HepG2 (cell line): ENCODE measurements at regions not wholly inside any gene's neighbourhood (a gene's known extent, or its start where the extent isn't known, plus 50 kb on each side); places are given as distances from the start of the nearest gene placed in this dataset.

ENCODE experiments used
- ATAC-seq: fragments of 200-7000 bp; cut with Tn5 transposase; 3 replicates; pipeline ENCODE4 v1.9.1; 2020; ENCODE audit warnings: mild to moderate bottlenecking, moderate library complexity
- BruUV-seq: library from RNA; stranded (reverse); fragments of 400-500 nt; replicated peaks from 2 replicates; lab custom pipeline; 2021; lab: Mats Ljungman, UMichigan
- CTCF ChIA-PET: fragments of 300-600 bp; formaldehyde crosslinking; extraction: SDS; loops from one replicate; lab custom pipeline; 2021; ENCODE audit warnings: low total read pairs, inconsistent platforms, low intra/inter-chr PET ratio; lab: Yijun Ruan, JAX
- POLR2A ChIA-PET: fragments of 350-600 bp; sonication (Branson Sonifier 250); formaldehyde crosslinking; loops from one replicate; lab custom pipeline; 2020; ENCODE audit warnings: antibody characterized with exemption, inconsistent platforms; lab: Yijun Ruan, JAX
- DNase-seq: peaks from one replicate; pipeline ENCODE4 v3.0.0-alpha.2; 2015; ENCODE audit warnings: low spot score
- FAIRE-seq: peaks from 3 replicates; lab custom pipeline; 2011; peaks lifted over from hg19 to GRCh38; lab: Jason Lieb, UNC
- H2AFZ ChIP-seq: one replicate; pipeline ENCODE4 v1.6.1; 2011; ENCODE audit warnings: low read length, inconsistent platforms
- H3K27ac ChIP-seq: fragments of 300-600 bp; 3 replicates; pipeline ENCODE4 v1.8.0; 2011; ENCODE audit warnings: mixed run types, mild to moderate bottlenecking, mixed read lengths, low read length, inconsistent platforms; ENCODE audit not compliant: insufficient read depth; ENCODE audit errors: extremely low read length
- H3K27me3 ChIP-seq, 2 experiments: fragments of 200-600 bp in 1 of 2; 2 replicates in 1 of 2; 3 replicates in 1 of 2; pipeline versions ENCODE4 v1.6.0 to v1.8.0; 2011; ENCODE audit warnings: low read length in 2 of 2, mild to moderate bottlenecking in 2 of 2, moderate library complexity in 2 of 2, inconsistent platforms in 1 of 2; ENCODE audit not compliant: insufficient read depth in 2 of 2, control insufficient read depth in 1 of 2
- H3K36me3 ChIP-seq, 2 experiments: fragments of 200-600 bp in 1 of 2; replicated peaks in 1 of 2; 2 replicates in 1 of 2; 3 replicates in 1 of 2; pipeline versions ENCODE4 v1.5.1 to v1.8.0; 2011; ENCODE audit warnings: low read length in 2 of 2, inconsistent platforms in 1 of 2; ENCODE audit not compliant: insufficient read depth in 2 of 2, control insufficient read depth in 1 of 2
- H3K4me1 ChIP-seq: 2 replicates; pipeline ENCODE4 v1.5.1; 2012; ENCODE audit warnings: low read length, inconsistent platforms; ENCODE audit not compliant: insufficient read depth
- H3K4me2 ChIP-seq: 2 replicates; pipeline ENCODE4 v1.6.0; 2011; ENCODE audit warnings: low read depth, low read length, inconsistent platforms
- H3K4me3 ChIP-seq, 3 experiments: fragments of 200-600 bp in 1 of 3; sonication (generic), shearing (Covaris generic) in 1 of 3; replicated peaks in 1 of 3; 2 replicates each; pipeline ENCODE4 v1.5.1; 2011 to 2016; ENCODE audit warnings: low read length in 3 of 3, inconsistent platforms in 2 of 3, low read depth in 2 of 3, mild to moderate bottlenecking in 2 of 3, control low read depth in 1 of 3, mixed read lengths in 1 of 3; ENCODE audit not compliant: insufficient read depth in 1 of 3
- H3K79me2 ChIP-seq: one replicate; pipeline ENCODE4 v1.6.1; 2011; ENCODE audit warnings: low read length, inconsistent platforms; ENCODE audit not compliant: insufficient read depth
- H3K9ac ChIP-seq: 2 replicates; pipeline ENCODE4 v1.6.0; 2011; ENCODE audit warnings: mild to moderate bottlenecking, low read depth, low read length, inconsistent platforms; ENCODE audit not compliant: insufficient read depth
- H3K9me3 ChIP-seq: 2 replicates; pipeline ENCODE4 v1.5.1; 2012; ENCODE audit warnings: mild to moderate bottlenecking, low read length
- H4K20me1 ChIP-seq: 2 replicates; pipeline ENCODE4 v1.6.0; 2011; ENCODE audit warnings: inconsistent platforms, mild to moderate bottlenecking, low read length, moderate library complexity; ENCODE audit not compliant: insufficient read depth
- HOXA7 ChIP-seq: sonication (generic); formaldehyde crosslinking; IDR thresholded peaks from 2 replicates; pipeline ENCODE4 v1.8.1; 2022; ENCODE audit warnings: mild to moderate bottlenecking, missing genetic modification reagents, moderate library complexity
- KLF11 ChIP-seq: IDR thresholded peaks from 2 replicates; pipeline ENCODE4 v1.6.1; 2016; ENCODE audit warnings: missing compliant biosample characterization
- RAD21 ChIP-seq: fragments of 450-650 bp; formaldehyde crosslinking; IDR thresholded peaks from 2 replicates; pipeline ENCODE4 v1.5.0; 2020; ENCODE audit warnings: mild to moderate bottlenecking
- SALL1 ChIP-seq: sonication (generic); formaldehyde crosslinking; IDR thresholded peaks from 2 replicates; pipeline ENCODE4 v1.8.0; 2022; ENCODE audit warnings: mild to moderate bottlenecking, missing genetic modification reagents
- SUZ12 ChIP-seq: fragments of 150-350 bp; IDR thresholded peaks from 2 replicates; pipeline ENCODE4 v1.6.1; 2014; ENCODE audit warnings: low read depth, low read length
- ZC3H13 ChIP-seq: sonication (generic); formaldehyde crosslinking; IDR thresholded peaks from 2 replicates; pipeline ENCODE4 v1.8.1; 2023; ENCODE audit warnings: mild to moderate bottlenecking, missing genetic modification reagents, moderate library complexity
- ZNF652 ChIP-seq: IDR thresholded peaks from 2 replicates; pipeline ENCODE4 v1.6.1; 2016; ENCODE audit warnings: low read depth, borderline replicate concordance
- ZNF816 ChIP-seq: sonication (generic); formaldehyde crosslinking; IDR thresholded peaks from 2 replicates; pipeline ENCODE4 v1.8.0; 2022; ENCODE audit warnings: missing genetic modification reagents, mild to moderate bottlenecking, borderline replicate concordance
- WGBS: methylation state at CpG from one replicate; pipeline ENCODE4 v1.1.6; 2017; ENCODE audit warnings: low lambda C conversion rate; 5-methylcytosine and 5-hydroxymethylcytosine counted together
- in situ Hi-C: cut with HindIII; loops from 2 replicates; pipeline ENCODE4 v1.10.0; 2017; ENCODE audit warnings: low pct_unique_long_range_greater_than_20kb; ENCODE audit not compliant: extremely low pct_ligation_motif_present
- intact Hi-C: fragments of 100-400 bp; cut with micrococcal nuclease; formaldehyde crosslinking; loops from one replicate; pipeline ENCODE4 v1.10.0; 2022; ENCODE audit not compliant: unreplicated experiment
- TF ChIP-seq, protein P1 (sequence below): sonication (generic); formaldehyde crosslinking; IDR thresholded peaks from 2 replicates; pipeline ENCODE4 v1.5.0; 2020; ENCODE audit warnings: missing genetic modification reagents, mild to moderate bottlenecking, borderline replicate concordance
- TF ChIP-seq, protein P2 (sequence below): sonication (generic); IDR thresholded peaks from 2 replicates; pipeline ENCODE4 v1.6.1; 2016; ENCODE audit warnings: low read depth, borderline replicate concordance

DNA sequence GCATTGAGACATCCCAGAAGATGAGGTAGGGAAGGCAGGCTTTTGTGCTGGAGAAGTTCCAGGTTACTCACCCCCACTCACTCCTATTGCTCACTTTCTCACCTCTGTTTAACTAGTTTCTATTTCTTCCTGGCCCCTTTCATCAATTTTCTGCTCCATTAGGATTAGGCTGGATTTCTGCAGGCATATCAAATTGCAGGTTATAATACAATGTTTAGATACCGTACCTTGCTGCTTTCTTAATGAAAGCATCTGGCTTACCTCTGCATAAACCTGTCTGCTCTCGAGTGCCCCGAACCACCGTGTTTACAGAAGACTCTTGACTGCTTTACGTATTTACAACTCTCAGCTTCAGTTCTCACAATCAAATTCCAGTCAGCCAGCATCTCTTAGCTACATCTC, 173.7 kb downstream of the ADAMTS15 start:
- no peak for FAIRE-seq
- Histone ChIP-seq H3K27ac (no peak overlapping the region), H3K79me2 (no peaks in the 10 kb centered on the region), H4K20me1 (no peaks in the 10 kb centered on the region), H3K36me3 (no peaks in the 10 kb centered on the region), H3K9ac (no peak overlapping the region), H3K4me3 (no peak overlapping the region), H3K9me3 (peaks cover 4% of the 10 kb centered on the region; the same call in 1 of the 2 replicates), H3K27me3 (peaks cover 0 to 13% of the 10 kb centered on the region in 2 experiments; a peak in 1 of 5 replicates), H3K4me1 (no peaks in the 10 kb centered on the region), H3K4me2 (no peak overlapping the region), H2AFZ (no peak overlapping the region)
- DNase-seq, result no peak
- POLR2A ChIA-PET, result no interaction called here
- BruUV-seq, result no TSS peak
- no peak for ATAC-seq
- in situ Hi-C loops (no loop called here), intact Hi-C loops (no loop called here)
- TF ChIP-seq RAD21 (CRISPR knock-in tag), result no peak
- no peak for TF ChIP-seq HOXA7
- no peak for TF ChIP-seq KLF11 (CRISPR knock-in tag)
- TF ChIP-seq ZNF652 (CRISPR knock-in tag), result no peak
- no peak for TF ChIP-seq ZC3H13 (CRISPR knock-in tag)
- TF ChIP-seq, protein P1, sequence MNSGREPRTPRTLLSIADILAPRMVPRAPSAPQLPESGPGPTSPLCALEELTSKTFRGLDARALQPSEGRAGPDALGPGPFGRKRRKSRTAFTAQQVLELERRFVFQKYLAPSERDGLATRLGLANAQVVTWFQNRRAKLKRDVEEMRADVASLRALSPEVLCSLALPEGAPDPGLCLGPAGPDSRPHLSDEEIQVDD (CRISPR knock-in tag), result no peak
- no peak for TF ChIP-seq SUZ12
- TF ChIP-seq, protein P2, sequence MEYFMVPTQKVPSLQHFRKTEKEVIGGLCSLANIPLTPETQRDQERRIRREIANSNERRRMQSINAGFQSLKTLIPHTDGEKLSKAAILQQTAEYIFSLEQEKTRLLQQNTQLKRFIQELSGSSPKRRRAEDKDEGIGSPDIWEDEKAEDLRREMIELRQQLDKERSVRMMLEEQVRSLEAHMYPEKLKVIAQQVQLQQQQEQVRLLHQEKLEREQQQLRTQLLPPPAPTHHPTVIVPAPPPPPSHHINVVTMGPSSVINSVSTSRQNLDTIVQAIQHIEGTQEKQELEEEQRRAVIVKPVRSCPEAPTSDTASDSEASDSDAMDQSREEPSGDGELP, result no peak
- TF ChIP-seq SALL1 (CRISPR knock-in tag), result no peak
- TF ChIP-seq ZNF816 (CRISPR knock-in tag), result no peak
- 2% methylated on average over 5 of the region's 5 CpGs for WGBS
- CTCF ChIA-PET, result no interaction called here
